ENCODE measurements at regions not wholly inside any gene's neighbourhood (a gene's known extent, or its start where the extent isn't known, plus 50 kb on each side); places are given as distances from the start of the nearest gene placed in this dataset.
"Not testable (repeated sequence)": the region's sequence is repeated elsewhere in the genome, so short reads cannot be mapped to it uniquely, and the experiment has no call there.

DNA sequence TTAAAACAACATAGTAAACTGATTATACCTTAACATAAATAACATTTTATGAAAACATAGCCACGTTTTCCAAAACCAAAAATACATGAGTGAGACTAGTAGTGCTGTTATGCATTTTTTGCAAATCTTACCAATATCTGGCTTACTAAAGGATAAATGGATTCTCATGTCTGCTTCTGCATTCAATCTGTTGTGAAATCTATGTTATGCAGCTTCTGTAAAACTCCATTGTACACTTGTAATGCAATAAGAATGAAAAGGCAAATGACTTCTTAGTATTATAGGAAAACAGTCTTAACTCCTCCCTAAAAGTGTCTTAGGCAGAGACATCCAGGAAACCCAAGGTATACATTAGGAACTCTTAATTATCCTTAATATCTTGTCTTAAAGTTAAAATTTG is 330.9 kb upstream of the THBS1 start:
- no peak for DNase-seq (ENCODE audit: low read depth)

GRCh38 chr15:39250460-39251186 is 330.3 kb upstream of the THBS1 start:
- DNase-seq (ENCODE audit: low read depth): no peak

DNA sequence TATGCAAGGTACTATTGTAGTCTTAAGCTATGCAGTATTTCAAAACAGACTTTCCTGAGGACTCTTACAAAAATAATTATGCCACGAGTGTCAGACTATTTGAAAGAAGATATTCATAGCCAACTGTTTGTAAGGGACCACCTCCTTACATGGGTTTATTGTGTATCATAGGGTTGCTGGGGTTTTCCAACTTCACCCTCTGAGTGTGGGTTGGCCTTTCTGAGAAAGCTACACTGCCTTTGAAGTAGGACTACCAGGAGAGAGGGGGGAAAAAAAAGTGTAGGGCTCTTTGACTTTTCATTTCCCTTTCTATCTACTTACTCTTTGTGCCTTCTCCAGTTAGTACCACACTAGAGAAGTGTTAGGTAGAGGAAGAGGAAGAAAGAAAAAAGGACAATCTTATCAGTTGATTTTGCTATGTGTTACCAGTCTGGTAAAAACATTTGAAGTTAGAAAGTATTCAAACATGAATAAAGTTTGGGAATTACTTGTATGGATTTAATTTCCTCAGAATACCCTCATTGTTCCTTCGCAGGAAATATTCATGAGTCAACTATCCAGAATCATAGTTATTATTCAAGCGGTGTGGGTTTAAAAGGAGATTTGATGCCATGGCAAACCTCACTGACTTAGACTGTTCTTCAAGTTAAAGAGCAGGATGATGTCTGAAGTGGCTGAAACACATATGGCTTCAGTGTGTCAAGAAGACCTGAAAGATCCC is 329.3 kb upstream of the THBS1 start:
- DNase-seq (ENCODE audit: low read depth): no peak

- no peak for DNase-seq (ENCODE audit: low read depth)
These were observed 328.8 kb upstream of the THBS1 start for GRCh38 chr15:39252134-39252470.

DNA sequence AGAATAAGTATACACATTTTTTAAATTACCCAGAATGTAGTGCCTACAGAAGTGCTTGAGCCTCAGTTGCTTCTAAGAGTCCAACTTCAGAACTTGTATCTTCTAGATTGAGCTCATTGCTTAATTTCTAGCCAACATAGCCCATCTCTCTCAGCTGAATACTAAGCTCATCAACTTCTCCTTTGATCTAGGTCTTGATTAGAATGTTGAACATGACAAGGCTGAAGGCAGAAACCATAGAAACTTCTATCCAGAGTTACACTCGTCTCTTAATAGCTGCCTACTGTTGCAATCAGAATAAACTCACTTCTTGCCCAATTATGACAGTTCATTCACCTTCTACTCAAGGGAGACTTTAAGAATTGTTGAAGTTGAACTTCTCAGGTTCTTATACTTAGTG is 327.3 kb upstream of the THBS1 start:
- DNase-seq (ENCODE audit: low read depth): no peak

DNA sequence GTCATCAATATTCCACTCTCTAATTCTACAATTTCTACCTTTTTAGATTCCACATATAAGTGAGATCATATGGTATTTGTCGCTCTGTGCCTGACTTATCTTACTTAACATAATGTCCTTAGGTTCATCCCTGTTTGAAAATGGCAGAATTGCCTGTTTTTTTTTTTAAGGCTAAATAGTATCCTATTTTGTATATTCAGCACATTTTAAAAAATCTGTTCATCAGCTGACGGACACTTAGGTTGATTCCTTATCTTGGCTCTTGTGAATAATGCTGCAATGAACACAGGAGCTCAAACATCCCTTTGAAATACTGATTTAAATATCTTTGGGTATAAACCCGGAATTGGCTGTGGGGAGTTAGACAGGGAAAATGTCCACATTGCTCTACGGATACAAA is 326.7 kb upstream of the THBS1 start:
- no peak for DNase-seq (ENCODE audit: low read depth)

DNA sequence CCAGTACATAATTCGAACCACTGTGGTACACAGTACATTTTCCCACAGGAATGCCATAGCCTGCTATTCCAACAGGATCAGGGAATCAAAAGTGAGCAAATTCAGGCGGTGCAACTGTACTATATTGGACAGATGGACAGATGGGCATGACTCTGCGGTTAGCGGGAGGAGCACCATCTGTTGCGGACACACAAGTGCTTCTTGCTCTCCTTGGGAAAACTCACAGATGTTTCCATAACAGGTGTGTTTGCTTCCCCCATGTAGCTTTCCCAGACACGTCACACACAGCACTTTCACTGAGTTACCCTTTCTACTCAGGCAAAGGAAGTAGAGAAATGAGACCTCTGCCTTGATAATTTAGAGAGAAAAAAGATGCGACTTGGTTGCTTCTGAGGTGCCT is 325.1 kb upstream of the THBS1 start:
- no peak for DNase-seq (ENCODE audit: low read depth)

- no peak for DNase-seq (ENCODE audit: low read depth)
These were observed 320.5 kb upstream of the THBS1 start for GRCh38 chr15:39260391-39260790.

DNA sequence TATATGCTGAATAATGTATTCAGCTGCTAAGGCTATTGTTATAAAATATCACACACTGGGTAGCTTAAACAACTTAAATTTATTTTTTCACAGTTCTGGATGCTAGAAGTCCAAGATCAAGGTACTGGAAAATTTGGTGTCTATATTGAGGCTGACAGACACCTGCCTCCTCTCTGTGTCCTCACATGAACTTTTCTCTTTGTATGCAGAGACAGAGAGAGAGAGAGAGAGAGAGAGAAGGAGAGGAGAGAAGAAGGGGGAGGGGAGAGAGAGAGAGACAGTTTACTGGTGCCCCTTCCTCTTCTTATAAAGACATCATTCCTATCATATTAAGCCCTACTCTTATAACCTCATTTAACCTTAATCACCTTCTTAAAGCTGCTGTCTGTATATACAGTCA is 320.1 kb upstream of the THBS1 start:
- no peak for DNase-seq (ENCODE audit: low read depth)

DNA sequence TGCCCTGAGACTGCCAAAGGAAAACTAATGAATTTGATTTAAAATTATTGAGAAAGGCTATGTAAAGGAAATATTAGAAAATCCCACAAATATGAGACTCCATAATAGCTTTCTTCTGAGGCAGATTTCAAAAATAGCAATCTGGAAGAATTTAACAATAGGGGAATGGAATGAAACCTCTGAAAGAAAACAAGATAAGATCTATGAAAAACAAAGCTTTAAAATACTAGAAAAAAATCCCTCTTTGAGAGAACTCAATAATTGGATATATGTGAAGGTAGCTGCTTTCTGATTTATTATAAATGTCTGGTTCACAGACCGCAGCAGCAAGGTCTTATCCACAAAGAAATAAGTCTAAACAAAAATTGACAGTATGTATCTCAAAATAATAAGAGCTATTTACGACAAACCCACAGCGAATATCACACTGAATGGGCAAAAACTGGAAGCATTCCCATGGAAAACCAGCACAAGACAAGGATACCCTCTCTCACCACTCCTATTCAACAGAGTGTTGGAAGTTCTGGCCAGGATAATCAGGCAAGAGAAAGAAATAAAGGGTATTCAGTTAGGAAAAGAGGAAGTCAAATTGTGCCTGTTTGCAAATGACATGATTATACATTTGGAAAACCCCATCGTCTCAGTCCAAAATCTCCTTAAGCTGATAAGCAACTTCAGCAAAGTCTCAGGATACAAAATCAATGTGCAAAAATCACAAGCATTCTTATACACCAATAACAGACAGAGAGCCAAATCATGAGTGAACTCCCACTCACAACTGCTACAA is 319.3 kb upstream of the THBS1 start:
- DNase-seq (ENCODE audit: low read depth): not testable (repeated sequence)

DNA sequence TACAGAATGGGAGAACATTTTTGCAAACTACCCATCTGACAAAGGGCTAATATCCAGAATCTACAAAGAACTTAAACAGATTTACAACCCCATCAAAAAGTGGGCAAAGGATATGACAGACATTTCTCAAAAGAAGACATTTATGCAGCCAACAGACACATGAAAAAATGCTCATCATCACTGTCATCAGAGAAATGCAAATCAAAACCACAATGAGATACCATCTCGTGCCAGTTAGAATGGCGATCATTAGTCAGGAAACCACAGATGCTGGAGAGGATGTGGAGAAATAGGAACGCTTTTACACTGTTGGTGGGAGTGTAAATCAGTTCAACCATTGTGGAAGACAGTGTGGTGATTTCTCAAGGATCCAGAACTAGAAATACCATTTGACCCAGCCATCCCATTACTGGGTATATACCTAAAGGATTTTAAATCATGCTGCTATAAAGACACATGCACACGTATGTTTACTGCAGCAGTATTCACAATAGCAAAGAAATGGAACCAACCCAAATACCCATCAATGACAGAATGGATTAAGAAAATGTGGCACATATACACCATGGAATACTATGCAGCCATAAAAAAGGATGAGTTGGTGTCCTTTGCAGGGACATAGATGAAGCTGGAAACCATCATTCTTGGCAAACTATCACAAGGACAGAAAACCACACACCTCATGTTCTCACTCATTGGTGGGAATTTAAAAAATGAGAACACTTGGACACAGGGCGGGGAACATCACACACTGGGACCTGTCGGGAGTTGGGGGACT is 317.7 kb upstream of the THBS1 start:
- DNase-seq (ENCODE audit: low read depth): not testable (repeated sequence)

DNA sequence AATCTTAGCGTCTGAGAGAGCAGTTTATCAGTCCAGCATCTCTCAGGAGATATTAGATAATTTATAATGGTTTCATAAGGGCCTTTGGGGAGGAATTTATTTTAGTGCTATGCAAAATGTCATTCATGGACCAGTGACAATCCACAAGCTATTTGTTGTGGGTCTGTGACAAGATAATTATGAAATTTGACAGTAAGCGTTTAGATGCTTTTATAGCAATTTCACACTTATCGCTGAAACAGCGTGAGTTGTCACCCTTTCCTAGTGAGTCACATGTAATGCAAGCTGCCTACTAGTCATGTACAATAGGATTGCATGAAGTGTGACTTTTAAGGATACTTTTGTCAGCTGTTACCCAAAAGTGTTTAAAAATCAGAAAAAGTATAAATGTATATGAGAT is 315.6 kb upstream of the THBS1 start:
- DNase-seq (ENCODE audit: low read depth): no peak

DNA sequence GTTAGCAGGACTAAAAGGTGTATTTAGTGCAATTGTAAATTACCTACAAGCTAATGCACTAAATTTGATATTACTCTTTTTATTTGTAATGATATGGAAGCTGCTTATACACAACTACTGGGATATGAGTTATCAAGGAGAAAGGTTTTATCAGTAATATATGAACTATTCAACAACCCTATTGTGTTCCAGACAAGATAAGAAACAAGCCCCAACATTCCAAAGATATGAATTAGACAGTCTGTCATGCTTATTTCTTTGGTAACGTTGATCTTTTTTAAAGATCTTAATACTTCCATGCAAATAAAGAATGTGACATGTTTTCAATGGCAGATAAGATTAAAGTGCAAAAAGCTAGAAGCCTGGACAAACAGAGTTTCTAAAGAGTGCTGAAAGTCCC is 314.0 kb upstream of the THBS1 start:
- no peak for DNase-seq (ENCODE audit: low read depth)

DNA sequence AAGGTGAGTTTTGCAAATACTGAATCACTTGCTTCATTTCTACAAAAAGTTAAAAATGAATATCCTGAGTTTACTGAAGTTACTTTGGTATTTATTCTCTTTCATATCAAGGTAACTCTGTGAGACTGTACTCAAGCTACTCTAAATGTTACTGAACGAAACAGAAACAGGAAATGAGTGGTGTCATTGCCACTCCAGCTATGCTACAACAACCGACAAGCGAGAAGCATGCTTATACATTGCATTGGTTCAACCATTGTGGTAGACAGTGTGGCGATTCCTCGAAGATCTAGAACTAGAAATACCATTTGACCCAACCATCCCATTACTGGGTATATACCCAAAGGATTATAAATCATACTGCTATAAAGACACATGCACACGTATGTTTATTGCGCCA is 313.2 kb upstream of the THBS1 start:
- DNase-seq (ENCODE audit: low read depth): no peak

- DNase-seq (ENCODE audit: low read depth): no peak
These were observed 311.5 kb upstream of the THBS1 start for GRCh38 chr15:39269352-39269751.

- no peak for DNase-seq (ENCODE audit: low read depth)
These were observed 311.1 kb upstream of the THBS1 start for GRCh38 chr15:39269821-39270220.

GRCh38 chr15:39270221-39270855 is 310.5 kb upstream of the THBS1 start:
- DNase-seq (ENCODE audit: low read depth): no peak

- DNase-seq (ENCODE audit: low read depth): no peak
These were observed 309.9 kb upstream of the THBS1 start for GRCh38 chr15:39270934-39271333.

DNA sequence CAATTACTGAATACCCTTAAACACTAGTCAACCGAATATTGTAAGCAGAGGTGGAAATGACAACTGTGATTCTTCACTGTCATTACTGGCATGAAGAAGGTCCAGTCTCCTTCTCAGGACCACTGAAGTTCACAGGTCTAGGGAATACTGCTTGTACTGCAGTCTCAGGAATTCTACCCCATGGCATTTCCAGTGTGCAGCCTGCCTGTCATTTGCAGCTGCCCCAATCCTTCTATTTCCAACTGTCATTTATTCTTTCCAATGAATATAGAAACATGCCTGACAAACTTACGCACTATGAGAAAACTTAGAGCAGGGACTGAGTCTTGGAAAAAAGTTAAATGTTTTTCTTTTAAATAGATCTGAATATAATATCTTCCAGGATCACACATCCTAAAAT is 308.0 kb upstream of the THBS1 start:
- DNase-seq (ENCODE audit: low read depth): no peak

GRCh38 chr15:39273717-39274411 is 307.0 kb upstream of the THBS1 start:
- DNase-seq (ENCODE audit: low read depth): no peak

DNA sequence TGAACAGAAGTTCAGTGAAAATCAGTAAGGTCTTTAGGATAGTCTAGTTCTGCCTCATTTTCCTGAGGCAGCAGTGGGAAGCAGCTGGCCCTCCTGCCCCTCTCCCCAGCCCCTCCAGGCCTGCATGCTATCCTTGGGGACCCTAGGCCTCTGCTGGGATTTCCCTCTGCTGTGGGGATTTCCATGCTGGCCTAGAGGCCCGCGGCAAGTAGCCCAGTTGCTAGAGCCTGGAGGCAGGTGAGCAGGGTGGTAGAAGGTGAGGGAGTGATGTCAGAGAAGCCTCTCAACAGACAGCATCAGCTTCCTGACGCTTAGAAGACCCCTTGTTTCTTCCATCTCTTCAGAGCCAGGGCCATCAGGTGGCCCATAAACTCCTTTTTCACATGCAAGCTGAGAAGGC is 305.8 kb upstream of the THBS1 start:
- DNase-seq (ENCODE audit: low read depth): no peak
